Kidney epithelial cell (primary cell): ENCODE measurements at regions not wholly inside any gene's neighbourhood (a gene's known extent, or its start where the extent isn't known, plus 50 kb on each side); places are given as distances from the start of the nearest gene placed in this dataset.

ENCODE experiments used
- DNase-seq: peaks from one replicate; pipeline ENCODE4 v3.0.0-alpha.2; 2010; ENCODE audit warnings: low read depth
- H3K27me3 ChIP-seq: 2 replicates; pipeline ENCODE4 v1.6.0; 2011; ENCODE audit warnings: low read length; ENCODE audit not compliant: control insufficient read depth, insufficient read depth
- H3K36me3 ChIP-seq: 2 replicates; pipeline ENCODE4 v1.5.1; 2011; ENCODE audit warnings: low read length; ENCODE audit not compliant: control insufficient read depth, insufficient read depth
- H3K4me3 ChIP-seq: 2 replicates; pipeline ENCODE4 v1.5.1; 2011; ENCODE audit warnings: low read depth, mild to moderate bottlenecking, control low read depth, low read length
- CTCF ChIP-seq: IDR thresholded peaks from 2 replicates; pipeline ENCODE4 v1.5.1; 2011; ENCODE audit warnings: mild to moderate bottlenecking, moderate library complexity, low read length, control low read depth, inconsistent platforms; ENCODE audit not compliant: insufficient read depth, poor library complexity, severe bottlenecking

DNA sequence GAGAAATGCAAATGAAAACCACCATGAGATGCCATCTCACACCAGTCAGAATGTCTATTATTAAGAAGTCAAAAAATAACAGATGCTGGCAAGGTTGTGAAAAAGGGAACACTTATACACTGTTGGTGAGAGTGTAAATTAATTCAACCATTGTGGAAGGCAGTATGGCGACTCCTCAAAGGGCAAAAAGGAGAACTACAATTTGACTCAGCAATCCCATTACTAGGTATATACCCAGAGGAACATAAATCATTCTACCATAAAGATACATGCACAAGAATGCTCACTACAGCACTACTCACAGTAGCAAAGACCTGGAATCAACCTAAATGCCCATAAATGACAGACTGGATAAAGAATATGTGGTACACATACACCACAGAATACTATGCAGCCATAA, 161.1 kb upstream of the PDGFD start:
- DNase-seq, result no peak
- TF ChIP-seq CTCF, result no peak
- Histone ChIP-seq H3K27me3 (no peaks in the 10 kb centered on the region), H3K36me3 (no peaks in the 10 kb centered on the region), H3K4me3 (no peak overlapping the region)

- Histone ChIP-seq H3K27me3 (no peaks in the 10 kb centered on the region), H3K4me3 (no peak overlapping the region), H3K36me3 (no peaks in the 10 kb centered on the region)
- TF ChIP-seq CTCF, result no peak
- DNase-seq, result no peak
Observed at GRCh38 chr11:104324276-104324675, 160.3 kb upstream of the PDGFD start.

DNA sequence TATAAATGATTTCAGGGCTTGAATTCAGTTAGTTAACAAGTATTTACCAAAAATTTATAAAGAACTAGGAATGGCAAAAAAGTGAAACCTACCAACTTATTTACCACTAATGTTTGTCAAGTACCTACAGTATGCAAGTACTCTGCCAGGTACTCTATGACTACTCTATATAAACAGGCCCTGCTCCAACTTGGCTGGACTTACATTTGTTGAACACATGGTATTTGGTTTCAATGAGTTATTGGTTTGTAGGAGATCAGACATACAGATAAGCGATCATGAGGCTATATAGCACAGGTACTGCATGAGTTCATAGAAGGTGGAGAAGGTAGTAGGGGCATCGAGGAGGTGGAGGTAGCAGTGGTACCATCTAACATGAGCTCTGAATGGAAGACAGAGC, 159.9 kb upstream of the PDGFD start:
- no peak for DNase-seq
- no peak for TF ChIP-seq CTCF
- Histone ChIP-seq H3K36me3 (no peaks in the 10 kb centered on the region), H3K4me3 (no peak overlapping the region), H3K27me3 (no peaks in the 10 kb centered on the region)

DNA sequence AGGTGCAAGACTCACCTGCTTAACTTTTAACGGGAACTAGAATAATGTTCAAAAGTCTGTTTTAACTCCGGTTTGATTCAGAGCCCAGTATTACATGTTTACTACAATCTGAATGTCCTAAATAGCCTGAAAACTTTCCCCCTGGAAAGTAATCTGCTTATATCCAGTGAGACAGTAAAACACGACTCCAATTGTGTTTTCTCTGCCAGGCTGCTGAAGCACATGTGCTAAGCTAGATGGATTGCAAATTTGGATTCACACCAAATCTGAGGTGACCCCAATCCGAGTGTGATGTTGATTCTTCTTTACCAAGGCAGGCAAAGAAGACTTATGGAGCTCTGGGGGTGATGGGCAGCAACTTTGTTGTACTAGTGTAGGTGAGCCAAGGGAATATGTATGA, 158.7 kb upstream of the PDGFD start:
- Histone ChIP-seq H3K27me3 (no peaks in the 10 kb centered on the region), H3K4me3 (no peak overlapping the region), H3K36me3 (no peaks in the 10 kb centered on the region)
- no peak for DNase-seq
- no peak for TF ChIP-seq CTCF

DNA sequence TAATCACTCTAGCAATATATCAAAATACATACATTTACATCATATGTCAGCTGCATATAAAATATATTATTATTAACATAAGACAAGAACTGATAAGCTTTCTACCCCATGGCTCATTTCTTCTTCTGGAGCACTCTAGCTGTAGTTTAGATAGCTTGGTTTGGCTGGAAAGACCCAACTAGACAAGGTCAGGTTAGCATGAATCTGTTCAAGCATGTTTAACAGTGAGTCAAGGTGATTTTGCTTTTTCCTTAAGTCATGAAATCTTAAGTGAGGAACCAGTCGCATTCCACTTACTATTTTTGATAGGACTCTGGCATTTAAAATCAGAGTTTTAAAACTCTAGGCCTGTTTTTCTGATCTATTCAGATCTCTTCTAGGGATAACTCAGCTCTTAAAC, 157.0 kb upstream of the PDGFD start:
- no peak for DNase-seq
- Histone ChIP-seq H3K27me3 (no peaks in the 10 kb centered on the region), H3K4me3 (no peak overlapping the region), H3K36me3 (no peaks in the 10 kb centered on the region)
- TF ChIP-seq CTCF, result no peak

DNA sequence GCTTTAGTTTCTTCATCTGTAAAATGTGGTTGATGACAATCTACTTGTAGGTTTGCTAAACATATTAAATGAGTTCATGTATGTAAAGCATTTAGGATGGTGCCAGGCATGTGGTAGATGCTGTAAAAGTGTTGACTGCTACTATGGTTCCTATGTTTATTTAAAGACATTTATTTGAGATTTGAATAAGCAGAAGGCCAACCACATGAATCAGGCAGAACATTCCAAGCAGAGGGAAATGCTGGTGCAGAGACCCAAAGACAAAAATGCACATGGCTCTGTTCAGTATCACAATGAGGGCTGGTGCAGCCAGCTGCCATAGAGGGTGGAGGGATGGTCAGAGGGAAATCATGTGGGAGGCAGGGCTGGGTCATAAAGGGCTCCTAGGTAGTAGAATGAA, 156.2 kb upstream of the PDGFD start:
- Histone ChIP-seq H3K4me3 (no peak overlapping the region), H3K27me3 (no peaks in the 10 kb centered on the region), H3K36me3 (no peaks in the 10 kb centered on the region)
- no peak for TF ChIP-seq CTCF
- DNase-seq, result no peak
